Jurkat, Clone E6-1 (cell line): ENCODE measurements at regions not wholly inside any gene's neighbourhood (a gene's known extent, or its start where the extent isn't known, plus 50 kb on each side); places are given as distances from the start of the nearest gene placed in this dataset.
"Not testable (repeated sequence)": the region's sequence is repeated elsewhere in the genome, so short reads cannot be mapped to it uniquely, and the experiment has no call there.

Experiments used
- DNase-seq: peaks from one replicate; pipeline ENCODE4 v3.0.0-alpha.2; 2011; ENCODE audit warnings: low read depth, low spot score
- H3K4me3 ChIP-seq: 2 replicates; pipeline ENCODE4 v1.5.1; 2011; ENCODE audit warnings: mild to moderate bottlenecking, low read length, control low read depth, moderate library complexity

DNA sequence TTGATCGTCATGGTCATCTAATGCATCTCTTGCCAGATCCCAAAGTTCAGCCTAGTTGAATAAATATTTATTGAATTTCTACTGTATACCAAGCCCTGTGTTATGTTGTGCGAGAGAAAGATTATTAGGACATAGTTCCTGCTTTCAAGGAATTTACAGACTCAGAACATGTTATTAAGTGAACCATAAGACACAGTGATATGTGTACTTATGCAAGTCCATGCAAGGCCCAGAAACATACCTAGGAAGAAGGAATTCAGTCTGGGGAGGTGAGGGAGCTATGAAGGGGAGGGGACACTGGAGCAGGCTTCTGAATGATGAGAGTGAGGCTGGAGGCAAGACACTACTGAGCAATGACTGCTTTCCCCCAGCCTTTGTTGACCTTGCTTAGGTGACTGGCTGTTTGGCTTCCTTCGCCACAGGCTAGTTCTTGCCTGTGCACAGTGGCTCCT lies 81.4 kb downstream of the ACAA2 start:
- H3K4me3 ChIP-seq = no peak overlapping the region
- DNase-seq = no peak

DNA sequence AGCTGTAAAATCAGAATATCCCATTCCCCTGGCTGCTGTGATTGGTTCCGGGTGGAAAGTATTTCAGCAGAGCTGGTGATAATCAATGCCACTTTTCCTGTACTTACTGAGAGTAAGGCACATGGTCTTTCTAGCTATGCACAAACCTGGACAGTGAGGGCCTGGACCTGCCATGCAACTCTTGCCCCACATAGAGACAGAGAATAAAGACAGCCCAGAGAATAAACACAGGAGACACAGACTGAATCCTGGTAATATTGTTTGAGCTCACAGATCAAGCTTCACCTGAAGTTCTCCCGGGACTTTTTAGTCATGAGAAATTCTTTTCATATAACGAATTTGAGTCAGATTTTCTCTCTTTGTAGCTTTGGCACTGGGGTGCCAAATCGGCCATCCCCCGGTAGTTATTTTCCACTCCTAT lies 81.9 kb downstream of the ACAA2 start:
- H3K4me3 ChIP-seq = no peak overlapping the region
- DNase-seq = no peak

DNA sequence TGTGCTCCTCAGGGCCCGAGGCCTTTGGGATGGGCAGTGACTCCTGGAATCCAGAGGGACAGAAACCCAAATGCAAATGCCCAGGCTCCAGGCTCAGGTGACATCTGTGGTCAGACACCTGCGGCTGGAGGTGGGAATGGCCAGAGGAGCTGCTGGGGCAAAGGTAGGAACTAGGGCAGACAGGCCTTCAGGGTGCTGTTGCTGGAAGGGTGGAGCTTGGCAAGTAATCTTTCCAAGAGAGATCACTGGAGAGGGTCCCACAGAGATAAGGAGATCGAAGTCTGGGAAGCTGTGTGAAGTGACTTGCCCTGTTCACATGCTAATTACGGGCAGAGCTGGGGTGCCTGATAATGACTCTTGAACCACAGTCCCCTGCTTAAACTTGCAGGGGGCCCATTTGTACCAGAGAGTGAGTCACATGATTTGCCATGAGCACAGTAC lies 82.4 kb downstream of the ACAA2 start:
- H3K4me3 ChIP-seq = no peak overlapping the region
- DNase-seq = no peak

DNA sequence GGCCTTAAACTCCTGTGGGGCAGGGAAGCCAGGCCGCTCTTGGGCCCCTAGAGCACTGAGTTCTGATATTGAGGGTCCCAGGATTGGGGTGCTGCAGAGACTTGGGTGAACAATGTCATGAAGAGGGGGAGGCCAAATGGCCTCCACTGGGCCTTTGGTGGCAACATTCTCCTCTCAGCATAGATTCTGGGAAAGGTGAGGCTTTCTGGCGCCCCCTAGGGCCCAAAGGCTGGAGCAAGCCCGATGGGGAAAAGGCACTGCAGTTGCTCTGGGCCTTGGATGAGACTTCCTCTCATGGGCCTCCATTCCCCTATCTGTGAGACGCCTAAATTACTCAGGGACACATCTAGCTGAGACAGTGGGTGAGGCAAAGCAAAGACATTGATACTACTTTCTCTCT lies 84.8 kb downstream of the ACAA2 start:
- no peak overlapping the region for H3K4me3 ChIP-seq
- peak; percentile 18 for DNase-seq

DNA sequence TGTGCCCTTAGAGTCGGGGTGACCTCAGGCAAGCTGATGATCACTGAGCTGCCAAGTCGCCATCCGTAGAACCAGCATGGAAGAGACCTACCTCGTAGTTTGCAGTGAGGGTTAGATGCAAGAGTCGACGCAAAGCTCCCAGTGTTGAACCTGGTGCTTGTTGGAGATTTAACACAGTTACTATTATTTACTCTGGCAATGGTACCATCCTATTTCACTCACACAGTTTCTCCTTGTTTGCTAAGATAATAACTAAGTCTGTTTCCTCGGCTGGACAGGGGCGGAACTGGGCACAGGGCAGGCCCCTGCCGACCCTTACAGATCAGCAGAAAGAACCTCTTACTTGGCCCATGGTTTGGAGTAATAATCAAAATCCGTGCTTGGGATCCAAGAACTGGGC lies 85.5 kb downstream of the ACAA2 start:
- no peak overlapping the region for H3K4me3 ChIP-seq
- DNase-seq = no peak

DNA sequence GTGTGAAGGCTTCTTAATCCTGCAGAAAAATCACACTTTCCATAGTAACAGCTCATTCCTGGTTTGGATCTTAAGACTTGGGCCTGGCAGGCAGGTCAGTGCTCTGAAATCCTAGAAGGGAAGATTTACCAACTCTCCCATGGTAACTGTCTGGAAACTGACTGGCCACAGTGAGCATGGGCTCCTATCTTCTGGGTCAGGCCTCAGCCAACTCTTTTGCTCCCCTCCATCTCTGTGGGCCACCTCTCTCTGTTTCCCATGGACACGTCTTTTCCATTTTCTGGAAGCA lies 86.7 kb downstream of the ACAA2 start:
- no peak for DNase-seq
- no peak overlapping the region for H3K4me3 ChIP-seq

DNA sequence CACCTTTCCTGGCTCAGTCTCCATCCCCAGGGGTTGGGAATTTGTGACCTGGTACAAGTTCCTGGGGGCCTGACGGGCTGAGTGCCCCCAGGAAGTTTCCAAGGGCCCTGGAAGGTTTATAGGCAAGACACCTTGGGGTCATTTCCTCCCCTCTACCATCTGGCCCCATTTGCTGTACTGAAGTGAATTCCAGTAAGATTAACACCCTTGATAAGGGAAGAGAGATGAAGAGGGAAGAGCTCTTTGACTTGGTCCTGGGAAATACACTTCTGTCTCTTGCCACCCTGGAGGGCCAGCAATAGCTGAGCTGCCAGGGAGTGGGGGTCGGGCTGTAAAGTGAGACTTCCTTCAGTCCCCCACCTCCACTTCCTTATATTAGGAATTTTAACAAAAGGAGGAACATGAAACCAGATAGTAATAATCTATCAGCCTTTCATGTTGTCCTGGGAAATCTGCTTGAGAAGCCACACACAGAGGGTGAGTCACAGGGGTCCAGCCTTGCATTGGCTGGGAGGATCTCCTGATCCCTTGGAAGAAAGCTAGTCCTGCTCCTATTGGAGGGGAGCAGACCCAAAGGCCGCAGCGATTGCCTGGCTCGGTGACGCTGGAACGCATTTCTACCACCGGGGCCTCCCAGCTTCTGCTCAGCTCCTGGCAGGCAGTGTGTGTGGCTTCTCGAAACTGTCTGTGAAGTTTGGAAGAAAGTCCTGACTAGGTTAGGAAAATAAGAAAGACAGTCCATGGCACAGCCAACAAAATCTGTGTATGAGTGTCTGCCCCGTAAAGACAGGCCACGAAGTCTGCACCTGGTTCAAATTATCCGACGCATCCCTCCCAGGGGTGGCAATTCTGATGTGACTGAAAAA lies 87.3 kb downstream of the ACAA2 start:
- DNase-seq = no peak
- no peak overlapping the region for H3K4me3 ChIP-seq

DNA sequence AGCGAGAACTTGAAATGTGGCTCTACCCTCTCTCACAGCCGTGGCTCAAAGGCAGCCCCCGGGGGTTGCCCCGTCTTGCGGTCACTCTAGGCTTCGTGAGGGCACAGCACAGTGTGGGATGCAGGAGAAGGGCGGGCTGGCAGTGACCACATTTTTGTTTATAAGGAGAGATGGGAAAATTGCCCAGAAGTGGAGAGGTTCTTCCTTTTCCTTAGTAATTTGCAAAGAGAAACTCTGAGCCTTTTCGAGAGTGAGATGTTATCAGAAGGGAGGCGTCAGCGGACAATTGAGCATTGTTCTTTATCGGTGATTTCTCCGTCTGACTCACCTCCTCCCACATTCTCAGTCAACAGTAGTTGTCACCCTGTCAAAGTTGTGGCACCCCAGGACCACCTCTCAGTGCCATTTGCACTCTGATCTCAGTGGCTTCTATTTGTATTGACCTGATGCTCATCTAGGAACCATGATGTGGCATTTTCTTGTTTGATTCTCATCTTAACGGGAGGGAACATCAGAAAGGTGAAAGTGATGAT lies 89.6 kb downstream of the ACAA2 start:
- DNase-seq = no peak
- no peak overlapping the region for H3K4me3 ChIP-seq

DNA sequence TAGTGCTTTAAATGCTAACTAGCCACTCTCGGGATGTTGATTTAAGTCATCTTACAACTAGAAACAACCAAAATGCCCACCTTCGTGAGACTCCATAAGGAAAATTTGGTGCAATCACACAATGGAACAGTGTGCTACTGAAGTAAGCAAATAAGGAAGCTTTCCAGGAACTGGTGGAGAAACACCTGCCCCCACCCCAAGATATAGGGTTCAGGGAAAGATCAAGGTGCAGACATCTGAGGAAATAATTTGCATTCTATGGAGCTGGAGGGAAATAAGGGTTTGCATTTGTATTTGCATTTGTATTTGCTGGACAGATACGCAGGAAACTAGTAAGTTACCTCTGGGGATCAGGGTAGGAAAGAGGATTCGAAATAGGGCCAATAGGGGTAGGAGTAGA lies 90.9 kb downstream of the ACAA2 start:
- H3K4me3 ChIP-seq = no peak overlapping the region
- no peak for DNase-seq

DNA sequence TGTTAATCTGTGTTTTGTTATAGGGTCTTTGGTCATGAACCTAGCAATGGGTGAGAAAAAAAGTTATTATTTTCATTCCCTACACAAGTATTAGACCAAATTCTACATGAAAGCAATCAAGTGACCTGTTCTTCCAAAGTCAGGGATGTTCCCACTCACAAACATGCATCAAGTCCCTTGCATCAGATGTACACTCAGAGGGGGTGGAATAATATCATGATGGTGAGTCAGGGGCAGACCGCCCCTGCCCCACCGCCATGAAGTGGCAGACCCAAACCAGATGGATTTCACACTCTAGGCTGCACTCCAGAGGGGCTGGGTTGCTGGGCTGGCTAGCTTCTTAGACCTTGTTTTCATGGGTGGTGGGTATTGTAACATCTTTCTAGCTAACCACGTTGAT lies 91.4 kb downstream of the ACAA2 start:
- no peak overlapping the region for H3K4me3 ChIP-seq
- DNase-seq = no peak

DNA sequence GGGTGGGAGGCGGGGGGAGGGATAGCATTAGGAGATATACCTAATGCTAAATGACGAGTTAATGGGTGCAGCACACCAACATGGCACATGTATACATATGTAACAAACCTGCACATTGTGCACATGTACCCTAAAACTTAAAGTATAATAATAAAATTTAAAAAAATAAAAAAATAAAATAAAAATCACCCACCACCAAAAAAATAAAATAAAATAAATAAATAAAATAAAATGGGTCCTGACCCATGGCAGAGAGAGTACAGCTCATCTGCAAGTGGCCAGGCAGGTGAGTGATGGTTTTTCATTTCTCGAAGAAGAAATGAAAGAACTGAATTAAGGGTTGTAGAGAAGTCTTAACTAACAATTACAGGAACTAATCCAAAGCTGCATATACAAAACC lies 92.4 kb downstream of the ACAA2 start:
- not testable (repeated sequence) for H3K4me3 ChIP-seq, DNase-seq

DNA sequence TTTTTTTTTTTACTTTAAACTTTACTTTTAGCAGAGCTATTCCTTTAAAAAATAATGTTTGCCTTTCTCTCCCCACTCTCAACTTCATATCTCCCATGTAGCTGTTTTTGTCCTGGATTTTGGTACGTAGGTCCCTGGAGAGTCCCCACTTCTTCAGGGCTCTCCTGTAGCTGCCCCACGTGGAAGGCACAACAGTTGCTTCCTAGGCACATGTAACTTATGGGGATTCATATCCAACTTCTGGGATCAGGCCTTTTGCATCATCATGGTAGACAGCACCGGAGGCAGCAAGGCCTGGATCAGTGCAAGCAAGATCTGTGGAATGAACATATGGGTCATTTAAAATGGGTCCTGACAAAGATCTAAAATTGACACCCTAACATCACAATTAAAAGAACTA lies 95.7 kb downstream of the ACAA2 start:
- no peak for DNase-seq
- H3K4me3 ChIP-seq = no peak overlapping the region

DNA sequence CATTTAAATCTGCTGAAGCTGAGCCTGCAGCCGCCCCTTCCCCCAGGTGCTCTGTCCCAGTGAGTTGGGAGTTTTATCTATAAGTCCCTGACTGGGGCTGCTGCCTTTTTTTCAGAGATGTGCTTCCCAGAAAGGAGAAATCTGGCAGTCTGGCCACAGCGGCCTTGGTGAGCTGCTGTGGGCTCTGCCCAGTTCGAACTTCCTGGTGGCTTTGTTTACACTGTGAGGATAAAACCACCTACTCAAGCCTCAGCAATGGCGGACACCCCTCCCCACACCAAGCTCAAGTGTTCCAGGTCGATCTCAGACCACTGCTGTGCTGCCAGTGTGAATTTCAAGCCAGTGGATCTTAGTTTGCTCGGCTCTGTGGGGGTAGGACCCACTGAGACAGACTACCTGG lies 97.3 kb downstream of the ACAA2 start:
- DNase-seq = no peak
- H3K4me3 ChIP-seq = no peak overlapping the region

DNA sequence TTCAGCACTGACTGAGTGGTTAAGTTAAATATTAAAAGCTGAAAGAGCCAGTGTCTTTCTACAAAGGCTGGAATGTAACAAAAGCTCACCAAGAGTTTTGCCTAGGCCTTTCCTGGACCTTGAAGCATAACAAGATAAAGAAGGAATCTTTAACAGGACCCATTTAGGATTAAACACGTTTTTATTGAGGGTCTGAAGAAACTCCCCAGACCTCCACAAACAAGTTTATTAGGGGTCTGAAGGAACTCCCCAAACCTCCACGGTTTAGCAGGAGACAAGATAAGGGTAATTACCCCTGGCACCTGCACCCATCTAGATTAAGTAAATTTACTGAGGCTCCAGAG lies 104.0 kb downstream of the ACAA2 start:
- DNase-seq = no peak

DNA sequence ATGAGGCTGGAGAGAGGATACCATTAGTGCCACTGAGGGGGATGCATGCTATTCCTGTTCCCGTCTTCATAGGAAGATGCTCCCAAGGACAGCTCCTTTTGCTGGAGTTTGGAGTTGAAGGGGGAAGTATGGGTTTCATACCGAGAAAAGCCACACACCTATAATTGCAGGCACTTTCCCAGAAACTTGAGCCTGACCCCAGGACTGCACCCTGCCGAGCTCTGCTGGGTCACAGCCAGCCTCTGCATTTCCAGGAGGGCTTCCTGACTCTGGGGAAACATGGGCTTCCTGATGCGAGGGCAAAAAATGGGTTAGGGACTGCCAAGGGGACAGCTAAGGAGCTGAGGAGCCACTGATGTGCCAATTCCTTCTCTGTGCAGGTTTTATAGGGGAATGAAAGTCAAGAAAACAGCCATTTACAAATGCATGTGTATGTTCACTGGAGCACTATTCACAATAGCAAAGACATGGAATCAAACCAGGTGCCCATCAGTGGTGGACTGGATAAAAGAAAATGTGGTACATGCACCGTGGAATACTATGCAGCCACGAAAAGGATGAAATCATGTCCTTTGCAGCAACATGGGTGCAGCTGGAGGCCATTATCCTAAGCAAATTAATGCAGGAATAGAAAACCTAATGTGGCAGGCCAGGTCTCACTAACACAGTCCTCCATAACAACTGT lies 104.5 kb downstream of the ACAA2 start:
- H3K4me3 ChIP-seq = no peak overlapping the region
- no peak for DNase-seq

More for the DNA sequence above, 104.0 kb downstream of the ACAA2 start:
- H3K4me3 ChIP-seq = no peak overlapping the region

DNA sequence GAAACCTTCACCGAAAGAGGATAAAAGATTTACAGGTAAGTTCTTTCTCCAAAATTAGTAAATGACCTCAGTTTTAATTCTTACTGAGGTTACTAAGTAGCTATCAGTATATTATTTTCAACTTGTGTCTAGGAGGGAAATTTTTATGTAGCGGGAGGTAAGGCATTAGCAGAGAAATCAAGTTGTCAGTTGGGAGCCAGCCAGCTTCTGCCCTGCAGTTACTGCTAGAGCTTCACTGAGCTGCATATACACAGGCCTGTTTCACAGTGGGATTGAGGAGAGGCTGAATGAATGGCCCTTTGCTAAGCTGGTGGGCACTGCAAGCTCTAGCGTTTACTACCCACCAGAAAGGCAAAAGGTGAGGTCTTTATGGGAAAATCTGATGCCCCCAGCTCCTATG lies 105.7 kb downstream of the ACAA2 start:
- no peak overlapping the region for H3K4me3 ChIP-seq

DNA sequence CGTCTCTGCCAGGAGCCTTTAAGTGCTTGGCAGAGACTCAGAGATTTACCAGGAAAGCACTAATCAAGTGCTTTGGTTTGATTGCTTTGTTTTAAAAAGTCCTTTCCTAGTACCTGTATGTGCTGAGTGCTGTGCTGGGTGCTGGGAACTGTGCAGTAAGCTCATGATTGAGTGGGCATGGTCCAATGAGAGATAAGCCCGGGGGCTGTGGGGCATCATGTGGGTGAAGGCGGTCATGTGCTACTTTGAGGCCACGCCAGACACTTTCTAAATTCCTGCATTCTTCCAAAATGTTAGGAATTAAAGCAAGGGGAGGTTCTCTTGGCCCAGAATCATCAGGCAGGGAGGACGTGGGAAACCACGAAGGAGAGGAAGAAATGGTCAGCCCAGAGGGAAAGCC lies 109.0 kb downstream of the ACAA2 start:
- no peak overlapping the region for H3K4me3 ChIP-seq
- DNase-seq = no peak

More for the DNA sequence above, 105.7 kb downstream of the ACAA2 start:
- DNase-seq = no peak

DNA sequence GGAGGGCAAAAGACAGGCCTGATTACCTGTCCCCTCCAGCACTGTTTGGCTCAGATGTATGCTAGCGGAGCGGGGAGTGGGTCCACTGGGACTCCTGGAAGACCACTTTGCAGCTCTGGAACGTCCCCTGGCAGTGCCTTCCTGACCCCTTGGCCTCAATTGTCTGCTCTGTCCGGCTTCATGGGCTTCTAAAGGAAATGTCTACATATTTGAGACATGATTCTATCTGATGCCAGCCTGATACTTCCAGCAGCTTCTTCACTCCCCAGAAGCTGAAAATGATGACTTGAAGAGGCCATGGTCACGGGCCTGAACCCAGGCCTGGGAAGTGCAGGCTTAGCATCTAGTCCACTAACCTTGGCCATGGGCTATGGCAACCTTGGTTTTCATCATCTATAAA lies 112.1 kb downstream of the ACAA2 start:
- no peak overlapping the region for H3K4me3 ChIP-seq
- DNase-seq = no peak

DNA sequence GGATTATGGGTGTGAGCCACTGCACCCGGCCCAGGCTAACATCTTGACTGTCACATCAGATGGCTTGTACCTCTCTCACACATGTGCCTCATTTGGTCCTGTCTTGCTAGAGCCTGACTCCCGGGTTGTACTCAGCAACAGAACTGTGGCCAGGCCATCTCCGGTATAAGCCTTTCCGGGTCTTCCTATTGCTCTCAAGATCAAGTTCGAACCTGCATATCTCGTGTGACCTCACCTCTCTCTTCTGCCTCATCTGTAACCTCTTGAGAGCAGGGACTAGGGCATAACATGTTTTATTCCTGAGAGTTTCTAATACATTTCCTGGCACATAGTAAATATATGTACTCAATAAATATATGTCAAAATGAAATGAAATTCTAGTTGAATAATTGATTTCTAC lies 114.0 kb downstream of the ACAA2 start:
- H3K4me3 ChIP-seq = no peak overlapping the region
- DNase-seq = no peak

DNA sequence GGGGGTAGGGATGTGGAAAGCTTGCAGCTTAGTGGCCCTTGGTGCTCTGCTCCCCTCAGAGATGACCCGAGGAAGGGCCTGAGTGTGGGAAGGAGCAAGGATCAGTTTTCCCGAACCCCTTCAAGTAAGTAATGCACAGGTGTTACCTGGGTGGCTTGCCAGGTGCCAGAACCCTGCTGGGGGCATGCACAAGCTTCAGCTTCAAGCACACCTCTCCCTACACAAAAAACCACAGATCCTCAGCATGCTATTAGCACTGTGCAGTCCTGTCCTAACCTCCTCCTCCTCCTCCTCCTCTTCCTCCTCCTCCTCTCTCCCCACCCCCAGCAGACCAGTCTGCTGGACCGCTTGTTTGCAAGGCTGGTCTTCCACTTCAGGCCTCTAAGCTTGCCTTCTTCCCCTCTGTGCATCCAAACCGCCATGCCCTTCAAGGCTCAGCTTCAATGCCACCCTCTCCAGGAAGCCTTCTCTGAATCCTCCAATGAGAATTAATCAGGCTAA lies 114.8 kb downstream of the ACAA2 start:
- no peak overlapping the region for H3K4me3 ChIP-seq
- DNase-seq = no peak
